Omental fat pad (tissue), 3 donors: ENCODE measurements at regions not wholly inside any gene's neighbourhood (a gene's known extent, or its start where the extent isn't known, plus 50 kb on each side); places are given as distances from the start of the nearest gene placed in this dataset.
A peak's percentile ranks its signal among the peaks of the same experiment; 100 is the strongest.

ENCODE experiments used
- ATAC-seq: fragments of 150-250 bp; one replicate; pipeline ENCODE4 v1.9.1; 2016; ENCODE audit warnings: mild to moderate bottlenecking, moderate library complexity; ENCODE audit not compliant: low FRiP score
- DNase-seq: peaks from one replicate; pipeline ENCODE4 v3.0.0-alpha.2; 2019; ENCODE audit warnings: low spot score
- TF ChIP-seq, protein P1 (sequence below), 3 donors: fragments of 450-650 bp; IDR thresholded peaks; one replicate each; pipeline ENCODE4 v1.5.1; 2016 to 2017; ENCODE audit warnings: antibody characterized with exemption in 3 of 3, mild to moderate bottlenecking in 3 of 3, moderate library complexity in 2 of 3

DNA sequence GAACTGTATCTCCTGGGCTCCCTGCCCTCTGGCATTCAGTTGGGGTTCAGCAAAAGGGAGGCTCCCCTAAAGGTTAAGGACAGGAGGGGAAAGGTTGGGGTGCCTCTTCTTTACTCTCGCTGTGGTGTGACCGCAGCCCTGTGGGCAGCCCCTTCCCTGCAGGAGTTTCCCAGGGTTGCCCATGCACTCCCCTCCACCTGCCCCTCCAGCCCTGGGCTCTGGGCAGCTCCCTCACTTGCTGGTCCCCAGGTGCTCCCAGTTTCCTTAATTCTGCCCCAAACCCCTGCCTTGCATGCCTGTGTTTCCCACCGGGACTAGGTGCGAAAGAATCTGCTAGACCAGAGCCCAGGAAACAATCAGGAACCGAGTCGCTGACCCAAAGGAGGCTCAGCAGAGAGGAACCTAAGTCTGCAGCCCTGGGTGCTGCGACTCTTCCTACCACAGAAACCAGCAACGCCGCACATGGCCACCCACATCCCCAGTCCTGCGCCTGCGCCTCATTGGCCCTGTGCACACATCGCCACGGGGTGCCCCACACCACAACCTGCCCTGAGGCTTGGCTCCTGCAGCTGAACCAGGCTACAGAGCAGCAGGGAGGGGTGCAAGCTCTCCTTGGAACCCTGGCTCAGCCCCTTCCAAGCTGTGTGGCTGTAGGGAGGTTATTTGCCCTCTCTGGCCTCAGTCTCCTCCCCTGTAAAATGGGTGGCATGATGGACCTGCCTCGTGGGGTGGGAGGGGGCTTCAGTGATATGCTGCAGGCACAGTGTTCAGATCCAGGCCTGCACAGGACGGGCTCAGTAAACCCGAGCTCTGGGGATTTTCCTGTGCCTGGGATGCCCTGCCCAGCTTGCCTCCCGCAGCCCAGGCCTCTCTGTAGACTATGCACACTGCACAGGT lies 487.6 kb downstream of the PREX1 start:
- TF ChIP-seq, protein P1, sequence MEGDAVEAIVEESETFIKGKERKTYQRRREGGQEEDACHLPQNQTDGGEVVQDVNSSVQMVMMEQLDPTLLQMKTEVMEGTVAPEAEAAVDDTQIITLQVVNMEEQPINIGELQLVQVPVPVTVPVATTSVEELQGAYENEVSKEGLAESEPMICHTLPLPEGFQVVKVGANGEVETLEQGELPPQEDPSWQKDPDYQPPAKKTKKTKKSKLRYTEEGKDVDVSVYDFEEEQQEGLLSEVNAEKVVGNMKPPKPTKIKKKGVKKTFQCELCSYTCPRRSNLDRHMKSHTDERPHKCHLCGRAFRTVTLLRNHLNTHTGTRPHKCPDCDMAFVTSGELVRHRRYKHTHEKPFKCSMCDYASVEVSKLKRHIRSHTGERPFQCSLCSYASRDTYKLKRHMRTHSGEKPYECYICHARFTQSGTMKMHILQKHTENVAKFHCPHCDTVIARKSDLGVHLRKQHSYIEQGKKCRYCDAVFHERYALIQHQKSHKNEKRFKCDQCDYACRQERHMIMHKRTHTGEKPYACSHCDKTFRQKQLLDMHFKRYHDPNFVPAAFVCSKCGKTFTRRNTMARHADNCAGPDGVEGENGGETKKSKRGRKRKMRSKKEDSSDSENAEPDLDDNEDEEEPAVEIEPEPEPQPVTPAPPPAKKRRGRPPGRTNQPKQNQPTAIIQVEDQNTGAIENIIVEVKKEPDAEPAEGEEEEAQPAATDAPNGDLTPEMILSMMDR (IDR thresholded peaks at IDR 0.05) = no peak
- ATAC-seq = no peak
- no peak for DNase-seq

DNA sequence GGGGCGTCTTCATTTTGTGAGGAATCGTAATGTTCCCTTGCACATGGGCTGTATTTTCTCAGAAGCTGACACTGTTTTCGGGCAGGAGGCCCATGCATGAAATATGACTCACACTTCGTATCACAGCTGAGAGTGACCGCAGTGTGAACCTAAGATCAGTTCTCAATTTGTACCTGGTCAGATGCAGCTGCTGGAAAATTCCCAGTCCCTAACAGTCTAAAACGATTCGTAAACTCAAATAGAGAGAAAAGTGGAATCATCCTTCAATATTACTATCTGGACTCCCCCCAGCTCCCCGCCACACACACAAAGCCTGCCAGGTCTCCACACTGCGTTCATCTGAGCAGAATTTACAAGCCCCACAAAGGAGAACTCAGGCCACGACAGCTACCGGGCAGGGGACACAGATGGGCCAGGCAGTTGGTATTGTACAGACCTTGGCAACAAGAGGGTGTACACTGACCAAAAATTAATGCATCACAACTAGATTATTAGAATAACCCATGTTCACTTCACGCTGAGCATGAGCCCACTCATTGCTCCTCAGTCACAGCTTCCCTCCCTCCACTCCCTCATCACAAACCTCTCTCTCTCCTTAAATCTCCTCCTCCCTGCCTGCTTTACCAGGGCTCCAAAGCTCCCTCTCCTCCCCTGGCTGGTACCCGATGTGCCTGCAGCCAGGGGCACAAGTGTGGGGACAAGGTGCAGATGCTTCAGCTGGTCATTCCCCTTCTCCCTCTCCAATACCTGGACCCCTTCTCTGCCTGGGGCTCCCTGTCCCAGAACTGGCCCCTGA lies 488.4 kb downstream of the PREX1 start:
- ATAC-seq (peak; percentile 92), DNase-seq (no peak)
- TF ChIP-seq, protein P1 (IDR thresholded peaks at IDR 0.05) = no peak

DNA sequence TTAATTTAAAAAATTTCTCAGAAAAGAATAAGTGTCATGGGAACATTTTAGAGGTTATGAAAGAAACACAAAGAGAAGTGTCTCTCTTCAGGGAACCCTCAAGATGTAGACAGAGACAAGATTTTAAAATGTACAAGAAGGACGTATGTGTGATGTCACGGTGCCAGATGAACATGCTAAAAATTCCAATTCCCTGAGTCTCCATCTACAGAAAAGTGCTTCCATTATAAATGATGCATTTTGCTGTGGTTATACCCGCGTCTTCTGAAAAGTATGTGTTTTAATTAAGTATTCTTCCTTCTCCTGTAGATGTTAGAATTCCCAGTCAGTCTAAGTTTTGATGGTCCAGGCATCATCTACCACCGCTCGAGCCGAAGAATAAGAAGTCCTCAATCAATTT lies 489.1 kb downstream of the PREX1 start:
- TF ChIP-seq, protein P1 (IDR thresholded peaks at IDR 0.05) = no peak
- DNase-seq = no peak
- peak; percentile 24 for ATAC-seq

DNA sequence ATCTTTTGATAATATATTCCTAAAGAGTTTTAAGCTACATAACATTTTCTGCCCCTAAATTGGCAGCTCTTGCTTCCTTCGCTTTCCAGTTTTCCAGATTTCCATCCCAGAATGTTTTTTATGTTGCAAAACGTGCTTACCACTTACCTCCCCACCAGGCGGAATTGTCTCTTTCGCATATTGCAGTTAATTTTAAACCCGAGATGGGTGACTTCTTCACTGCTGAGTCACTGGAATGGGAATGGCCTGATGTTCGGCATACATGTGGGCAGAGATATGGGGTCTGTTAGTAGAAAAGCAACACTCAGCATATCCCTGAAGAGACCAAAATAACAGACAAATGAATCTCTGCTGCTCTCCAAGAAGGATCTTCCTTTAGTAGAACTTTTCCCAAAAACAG lies 491.2 kb downstream of the PREX1 start:
- DNase-seq = no peak
- ATAC-seq = no peak
- TF ChIP-seq, protein P1 (IDR thresholded peaks at IDR 0.05) = no peak

DNA sequence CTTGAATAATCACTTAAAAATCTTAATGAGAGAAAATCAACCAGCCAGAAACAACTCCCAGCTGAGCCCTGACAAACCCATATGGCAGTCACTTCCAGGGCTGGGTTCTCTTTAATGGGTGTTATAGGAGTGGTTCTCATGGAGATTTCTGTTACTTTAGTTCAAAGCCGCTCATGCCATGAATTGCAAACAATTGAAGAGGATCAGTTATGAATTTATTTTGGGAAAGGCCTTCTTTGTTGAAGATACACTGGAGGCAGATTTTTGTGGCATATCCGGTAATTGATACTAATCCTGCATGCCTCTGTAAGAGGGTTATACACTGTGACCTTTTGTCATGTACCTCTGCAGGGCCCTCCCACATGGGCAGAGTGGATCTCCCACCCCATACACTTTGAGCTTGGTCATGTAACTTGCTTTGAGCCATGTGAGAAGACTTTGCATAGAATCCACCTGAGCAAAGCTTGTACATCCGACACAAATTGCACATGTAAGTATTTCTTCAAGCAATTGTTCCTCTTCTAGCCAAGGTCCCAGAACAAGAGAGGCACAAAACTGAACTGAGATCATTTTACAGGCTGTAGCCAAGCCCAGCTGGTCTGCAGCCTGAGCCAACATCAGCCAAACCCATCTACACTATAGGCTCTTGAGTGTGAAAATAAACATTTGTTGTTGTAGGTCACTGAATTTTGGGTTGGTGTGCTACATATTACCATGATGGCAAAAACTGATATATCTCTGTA lies 492.3 kb downstream of the PREX1 start:
- no peak for ATAC-seq
- TF ChIP-seq, protein P1 (IDR thresholded peaks at IDR 0.05) = no peak
- DNase-seq = no peak

DNA sequence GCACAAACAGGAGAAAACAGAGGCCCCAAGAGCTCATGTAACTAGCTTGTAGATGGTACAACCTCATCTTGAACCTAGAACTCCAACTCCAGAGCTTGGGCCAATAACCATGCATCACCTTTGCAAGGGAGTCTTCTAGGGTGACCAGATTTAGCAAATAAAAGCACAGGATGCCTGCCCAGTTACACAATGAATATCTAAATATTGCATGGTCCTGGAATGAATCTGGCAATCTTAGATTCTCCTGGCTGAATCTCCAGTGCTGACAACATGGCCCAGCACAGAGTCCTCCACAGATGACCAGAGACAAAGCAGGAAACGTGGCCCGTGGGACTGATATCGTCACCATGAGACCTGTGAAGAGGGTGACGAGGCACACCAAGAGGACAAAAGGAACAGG lies 494.1 kb downstream of the PREX1 start:
- ATAC-seq (no peak), DNase-seq (no peak)
- TF ChIP-seq, protein P1 (IDR thresholded peaks at IDR 0.05) = no peak
